Upper lobe of right lung (tissue), 1 donor: ENCODE measurements at regions not wholly inside any gene's neighbourhood (a gene's known extent, or its start where the extent isn't known, plus 50 kb on each side); places are given as distances from the start of the nearest gene placed in this dataset.

Experiments used
- ATAC-seq: fragments of 200-7000 bp; cut with Tn5 transposase; one replicate; pipeline ENCODE4 v1.9.1; 2020; ENCODE audit warnings: mild to moderate bottlenecking, moderate library complexity
- DNase-seq: peaks from one replicate; pipeline ENCODE4 v3.0.0-alpha.2; 2020
- H3K27ac ChIP-seq: fragments of 200-600 bp; one replicate; pipeline ENCODE4 v1.8.0; 2022
- H3K27me3 ChIP-seq: fragments of 200-600 bp; one replicate; pipeline ENCODE4 v1.8.0; 2022; ENCODE audit warnings: mild to moderate bottlenecking
- H3K36me3 ChIP-seq: fragments of 200-600 bp; one replicate; pipeline ENCODE4 v1.8.0; 2022
- H3K4me1 ChIP-seq: fragments of 200-600 bp; one replicate; pipeline ENCODE4 v1.8.0; 2022
- H3K4me3 ChIP-seq: fragments of 200-600 bp; one replicate; pipeline ENCODE4 v1.8.0; 2022; ENCODE audit warnings: mild to moderate bottlenecking
- H3K9me3 ChIP-seq: fragments of 200-600 bp; one replicate; pipeline ENCODE4 v1.8.0; 2022
- intact Hi-C: fragments of 100-400 bp; cut with DNase I; formaldehyde crosslinking; loops from one replicate; pipeline ENCODE4 v1.11.0; 2022
- TF ChIP-seq, protein P1 (sequence below): fragments of 200-600 bp; IDR thresholded peaks from one replicate; pipeline ENCODE4 v1.8.0; 2022; ENCODE audit warnings: antibody characterized with exemption
- donor health status: DM: no; HTN: yes; CAD: no; lungs with severe emphysema.

DNA sequence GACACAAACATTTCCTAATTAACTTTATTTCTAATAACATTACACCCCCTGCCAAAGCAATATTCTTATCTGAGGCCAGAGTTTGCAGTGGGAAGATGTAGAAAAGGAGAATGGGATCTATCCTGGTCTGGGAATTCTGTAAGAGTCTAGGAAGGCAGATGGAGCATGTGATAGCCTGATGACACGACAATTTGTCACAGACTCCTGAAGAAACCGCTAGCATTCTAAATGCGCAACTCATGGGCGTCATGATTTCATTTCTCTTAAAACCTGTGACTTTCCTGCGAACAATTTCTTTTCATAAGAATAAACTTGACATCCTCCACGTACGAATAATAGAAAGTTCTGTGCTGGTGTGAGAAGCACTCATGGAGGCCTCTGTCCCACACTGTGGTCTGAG lies 72.9 kb upstream of the ATP10A start:
- no peaks in the 10 kb centered on the region for H3K36me3 ChIP-seq
- TF ChIP-seq, protein P1, sequence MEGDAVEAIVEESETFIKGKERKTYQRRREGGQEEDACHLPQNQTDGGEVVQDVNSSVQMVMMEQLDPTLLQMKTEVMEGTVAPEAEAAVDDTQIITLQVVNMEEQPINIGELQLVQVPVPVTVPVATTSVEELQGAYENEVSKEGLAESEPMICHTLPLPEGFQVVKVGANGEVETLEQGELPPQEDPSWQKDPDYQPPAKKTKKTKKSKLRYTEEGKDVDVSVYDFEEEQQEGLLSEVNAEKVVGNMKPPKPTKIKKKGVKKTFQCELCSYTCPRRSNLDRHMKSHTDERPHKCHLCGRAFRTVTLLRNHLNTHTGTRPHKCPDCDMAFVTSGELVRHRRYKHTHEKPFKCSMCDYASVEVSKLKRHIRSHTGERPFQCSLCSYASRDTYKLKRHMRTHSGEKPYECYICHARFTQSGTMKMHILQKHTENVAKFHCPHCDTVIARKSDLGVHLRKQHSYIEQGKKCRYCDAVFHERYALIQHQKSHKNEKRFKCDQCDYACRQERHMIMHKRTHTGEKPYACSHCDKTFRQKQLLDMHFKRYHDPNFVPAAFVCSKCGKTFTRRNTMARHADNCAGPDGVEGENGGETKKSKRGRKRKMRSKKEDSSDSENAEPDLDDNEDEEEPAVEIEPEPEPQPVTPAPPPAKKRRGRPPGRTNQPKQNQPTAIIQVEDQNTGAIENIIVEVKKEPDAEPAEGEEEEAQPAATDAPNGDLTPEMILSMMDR: no peak
- H3K27me3 ChIP-seq: no peaks in the 10 kb centered on the region
- no peaks in the 10 kb centered on the region for H3K4me1 ChIP-seq
- no peak overlapping the region for H3K4me3 ChIP-seq
- ATAC-seq (no peak), DNase-seq (no peak)
- H3K27ac ChIP-seq: no peak overlapping the region
- H3K9me3 ChIP-seq: no peaks in the 10 kb centered on the region
- intact Hi-C loops: no loop called here

- intact Hi-C loops: no loop called here
- Histone ChIP-seq H3K9me3 (no peaks in the 10 kb centered on the region), H3K4me1 (no peaks in the 10 kb centered on the region), H3K27ac (no peak overlapping the region), H3K4me3 (peak overlapping the region; percentile 35), H3K36me3 (no peaks in the 10 kb centered on the region), H3K27me3 (no peaks in the 10 kb centered on the region)
- TF ChIP-seq, protein P1: peak; percentile 68
- peak; percentile 97 for ATAC-seq
- peak; percentile 89 for DNase-seq
These were observed 70.5 kb upstream of the ATP10A start for GRCh38 chr15:25933456-25934158.

DNA sequence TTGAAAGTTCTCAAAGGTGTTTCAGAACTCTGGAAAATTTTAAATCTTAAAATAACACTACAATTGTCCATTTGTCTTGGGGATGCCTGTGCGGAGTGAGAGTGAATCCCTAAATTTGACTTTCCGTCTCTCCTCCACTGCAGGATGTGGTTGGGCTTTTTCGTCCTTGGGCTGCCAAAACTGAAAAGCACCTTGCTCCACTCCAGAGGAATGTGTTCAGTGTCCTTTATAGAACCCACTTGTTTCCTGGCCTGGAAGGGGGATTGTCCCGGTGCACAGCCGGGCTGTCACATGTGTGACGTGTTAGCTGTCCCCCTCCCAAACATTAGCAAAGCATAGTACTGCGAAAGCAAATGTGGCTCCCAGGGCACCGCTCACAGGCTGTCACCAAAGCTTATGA lies 69.6 kb upstream of the ATP10A start:
- Histone ChIP-seq H3K4me1 (no peaks in the 10 kb centered on the region), H3K9me3 (no peaks in the 10 kb centered on the region), H3K27me3 (no peaks in the 10 kb centered on the region), H3K27ac (no peak overlapping the region), H3K36me3 (no peaks in the 10 kb centered on the region), H3K4me3 (no peak overlapping the region)
- ATAC-seq (no peak), DNase-seq (no peak)
- TF ChIP-seq, protein P1: no peak
- intact Hi-C loops: no loop called here

DNA sequence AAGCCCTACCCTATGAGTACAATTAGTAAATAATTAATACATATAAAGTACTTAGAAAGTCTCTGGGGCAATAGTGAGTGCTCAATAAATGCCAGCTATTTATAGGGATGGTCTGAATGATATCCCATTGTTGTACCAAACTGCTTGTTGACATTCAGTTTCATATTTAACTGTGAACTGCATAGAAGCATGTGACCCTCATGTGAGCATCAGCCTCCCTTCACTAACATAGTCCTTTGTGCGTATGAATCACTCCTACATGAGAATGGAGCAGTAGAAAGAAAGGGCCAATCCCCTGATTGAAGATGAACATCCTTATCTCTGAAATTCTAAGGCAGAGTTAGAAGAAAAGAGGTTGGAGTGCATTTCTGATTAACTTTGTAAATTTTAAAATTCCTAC lies 68.7 kb upstream of the ATP10A start:
- H3K9me3 ChIP-seq: no peaks in the 10 kb centered on the region
- no peak overlapping the region for H3K27ac ChIP-seq
- H3K36me3 ChIP-seq: no peaks in the 10 kb centered on the region
- intact Hi-C loops: no loop called here
- no peak for DNase-seq
- H3K4me3 ChIP-seq: no peak overlapping the region
- ATAC-seq: peak; percentile 16
- TF ChIP-seq, protein P1: no peak
- H3K4me1 ChIP-seq: no peaks in the 10 kb centered on the region
- no peaks in the 10 kb centered on the region for H3K27me3 ChIP-seq

DNA sequence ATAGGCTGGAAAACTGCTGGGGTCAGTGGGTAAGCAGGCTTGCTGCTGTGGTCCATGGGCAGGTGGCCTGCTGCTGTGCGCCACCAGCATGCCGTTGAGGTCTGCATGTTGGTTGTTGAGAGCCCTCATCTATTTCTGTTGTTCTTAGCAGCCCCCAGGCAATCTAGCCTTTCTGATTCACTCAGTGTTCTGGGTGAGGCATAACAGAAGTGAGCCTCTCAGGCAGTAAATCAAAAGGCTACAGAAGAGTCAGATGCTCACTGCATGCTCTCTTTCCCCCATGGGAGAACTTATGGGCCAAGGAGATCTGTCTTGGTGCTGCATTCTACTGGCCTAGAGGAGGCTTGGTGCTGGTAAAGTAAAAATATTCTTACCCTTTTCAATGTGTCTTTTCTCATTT lies 67.8 kb upstream of the ATP10A start:
- DNase-seq: no peak
- intact Hi-C loops: no loop called here
- Histone ChIP-seq H3K27me3 (no peaks in the 10 kb centered on the region), H3K27ac (no peak overlapping the region), H3K9me3 (no peaks in the 10 kb centered on the region), H3K4me3 (no peak overlapping the region), H3K4me1 (no peaks in the 10 kb centered on the region), H3K36me3 (no peaks in the 10 kb centered on the region)
- TF ChIP-seq, protein P1: no peak
- ATAC-seq: no peak
